Liver (tissue), 8 donors: ENCODE measurements at regions not wholly inside any gene's neighbourhood (a gene's known extent, or its start where the extent isn't known, plus 50 kb on each side); places are given as distances from the start of the nearest gene placed in this dataset.

Source experiments
- DNase-seq: peaks from one replicate; pipeline ENCODE4 v3.0.0-alpha.2; 2017; ENCODE audit warnings: low spot score
- H3K27ac ChIP-seq, 2 donors: one replicate each; pipeline ENCODE4 v1.7.0; 2013; ENCODE audit warnings: inconsistent platforms in 2 of 2, low read length in 2 of 2, control low read depth in 1 of 2, low read depth in 1 of 2, mild to moderate bottlenecking in 1 of 2
- H3K27me3 ChIP-seq, 4 donors: one replicate each; pipeline versions ENCODE4 v1.6.1 to v1.7.0; 2013; ENCODE audit warnings: low read length in 3 of 4, inconsistent platforms in 1 of 4, mild to moderate bottlenecking in 1 of 4, moderate library complexity in 1 of 4; ENCODE audit not compliant: control insufficient read depth in 4 of 4, insufficient read depth in 4 of 4
- H3K36me3 ChIP-seq, 4 donors: one replicate each; pipeline versions ENCODE4 v1.6.1 to v1.7.0; 2013; ENCODE audit warnings: low read length in 3 of 4, mild to moderate bottlenecking in 3 of 4, low read depth in 1 of 4, moderate library complexity in 1 of 4; ENCODE audit not compliant: control insufficient read depth in 4 of 4, insufficient read depth in 3 of 4
- H3K4me1 ChIP-seq, 4 donors: one replicate each; pipeline versions ENCODE4 v1.6.1 to v1.7.0; 2013; ENCODE audit warnings: low read length in 3 of 4, mild to moderate bottlenecking in 3 of 4, moderate library complexity in 1 of 4; ENCODE audit not compliant: control insufficient read depth in 4 of 4, insufficient read depth in 4 of 4
- H3K4me3 ChIP-seq, 3 donors: one replicate each; pipeline versions ENCODE4 v1.6.1 to v1.7.0; 2013; ENCODE audit warnings: low read length in 3 of 3, control low read depth in 1 of 3, low read depth in 1 of 3, mild to moderate bottlenecking in 1 of 3
- H3K9ac ChIP-seq, 2 donors: one replicate each; pipeline ENCODE4 v1.7.0; 2013; ENCODE audit warnings: low read length in 2 of 2, mild to moderate bottlenecking in 2 of 2, moderate library complexity in 2 of 2, control low read depth in 1 of 2, low read depth in 1 of 2
- H3K9me3 ChIP-seq, 4 donors: one replicate each; pipeline versions ENCODE4 v1.6.1 to v1.7.0; 2013; ENCODE audit warnings: low read length in 3 of 4; ENCODE audit not compliant: control insufficient read depth in 4 of 4
- ATF3 ChIP-seq: IDR thresholded peaks from 2 replicates; pipeline ENCODE4 v1.6.1; 2016; ENCODE audit warnings: antibody characterized with exemption
- CTCF ChIP-seq: fragments of 150-350 bp; IDR thresholded peaks from 2 replicates; pipeline ENCODE4 v1.5.1; 2017; ENCODE audit warnings: improper control_type of control experiment, low read depth, low read length; ENCODE audit not compliant: missing input control
- EGR1 ChIP-seq, 2 donors: IDR thresholded peaks; 2 replicates each; pipeline ENCODE4 v1.6.1; 2016 to 2018; ENCODE audit warnings: antibody characterized with exemption in 2 of 2, low read depth in 2 of 2
- FOXA1 ChIP-seq: IDR thresholded peaks from 2 replicates; pipeline ENCODE4 v1.6.1; 2016; ENCODE audit warnings: antibody characterized with exemption
- FOXA2 ChIP-seq: IDR thresholded peaks from 2 replicates; pipeline ENCODE4 v1.6.1; 2016; ENCODE audit warnings: antibody characterized with exemption
- GABPA ChIP-seq, 2 donors: IDR thresholded peaks in 1 of 2; conservative IDR thresholded peaks in 1 of 2; 2 replicates each; pipeline ENCODE4 v1.6.1; 2016; ENCODE audit warnings: antibody characterized with exemption in 2 of 2, mild to moderate bottlenecking in 1 of 2, moderate library complexity in 1 of 2
- HNF4A ChIP-seq, 2 donors: conservative IDR thresholded peaks; 2 replicates each; pipeline ENCODE4 v1.6.1; 2016; ENCODE audit warnings: antibody characterized with exemption in 2 of 2, mild to moderate bottlenecking in 2 of 2
- HNF4G ChIP-seq: IDR thresholded peaks from 2 replicates; pipeline ENCODE4 v1.6.1; 2016; ENCODE audit warnings: antibody characterized with exemption
- JUND ChIP-seq, 2 donors: IDR thresholded peaks; 2 replicates each; pipeline ENCODE4 v1.6.1; 2016; ENCODE audit warnings: antibody characterized with exemption in 2 of 2
- NR2F2 ChIP-seq: IDR thresholded peaks from 2 replicates; pipeline ENCODE4 v1.6.1; 2016; ENCODE audit warnings: antibody characterized with exemption
- RAD21 ChIP-seq, 2 donors: IDR thresholded peaks; 2 replicates each; pipeline ENCODE4 v1.6.1; 2016; ENCODE audit warnings: antibody characterized with exemption in 2 of 2, mild to moderate bottlenecking in 2 of 2
- REST ChIP-seq: IDR thresholded peaks from 2 replicates; pipeline ENCODE4 v1.6.1; 2016; ENCODE audit warnings: antibody characterized with exemption, mild to moderate bottlenecking
- SP1 ChIP-seq: IDR thresholded peaks from 2 replicates; pipeline ENCODE4 v1.6.1; 2018; ENCODE audit warnings: antibody characterized with exemption, mild to moderate bottlenecking
- TAF1 ChIP-seq: conservative IDR thresholded peaks from 2 replicates; pipeline ENCODE4 v1.6.1; 2016; ENCODE audit warnings: antibody characterized with exemption, mild to moderate bottlenecking
- YY1 ChIP-seq: IDR thresholded peaks from 2 replicates; pipeline ENCODE4 v1.6.1; 2016; ENCODE audit warnings: antibody characterized with exemption, mild to moderate bottlenecking
- WGBS: extraction: QIAGEN DNeasy Blood & Tissue Kit; methylation state at CpG from one replicate; pipeline ENCODE4 v1.1.7; 2013; 5-methylcytosine and 5-hydroxymethylcytosine counted together
- TF ChIP-seq, protein P1 (sequence below): IDR thresholded peaks from 2 replicates; pipeline ENCODE4 v1.6.1; 2016; ENCODE audit warnings: antibody characterized with exemption
- donor health status: healthy.
- donor health status: healthy.
- donor health status: healthy.
- donor health status: healthy.
- donor health status: healthy.

DNA sequence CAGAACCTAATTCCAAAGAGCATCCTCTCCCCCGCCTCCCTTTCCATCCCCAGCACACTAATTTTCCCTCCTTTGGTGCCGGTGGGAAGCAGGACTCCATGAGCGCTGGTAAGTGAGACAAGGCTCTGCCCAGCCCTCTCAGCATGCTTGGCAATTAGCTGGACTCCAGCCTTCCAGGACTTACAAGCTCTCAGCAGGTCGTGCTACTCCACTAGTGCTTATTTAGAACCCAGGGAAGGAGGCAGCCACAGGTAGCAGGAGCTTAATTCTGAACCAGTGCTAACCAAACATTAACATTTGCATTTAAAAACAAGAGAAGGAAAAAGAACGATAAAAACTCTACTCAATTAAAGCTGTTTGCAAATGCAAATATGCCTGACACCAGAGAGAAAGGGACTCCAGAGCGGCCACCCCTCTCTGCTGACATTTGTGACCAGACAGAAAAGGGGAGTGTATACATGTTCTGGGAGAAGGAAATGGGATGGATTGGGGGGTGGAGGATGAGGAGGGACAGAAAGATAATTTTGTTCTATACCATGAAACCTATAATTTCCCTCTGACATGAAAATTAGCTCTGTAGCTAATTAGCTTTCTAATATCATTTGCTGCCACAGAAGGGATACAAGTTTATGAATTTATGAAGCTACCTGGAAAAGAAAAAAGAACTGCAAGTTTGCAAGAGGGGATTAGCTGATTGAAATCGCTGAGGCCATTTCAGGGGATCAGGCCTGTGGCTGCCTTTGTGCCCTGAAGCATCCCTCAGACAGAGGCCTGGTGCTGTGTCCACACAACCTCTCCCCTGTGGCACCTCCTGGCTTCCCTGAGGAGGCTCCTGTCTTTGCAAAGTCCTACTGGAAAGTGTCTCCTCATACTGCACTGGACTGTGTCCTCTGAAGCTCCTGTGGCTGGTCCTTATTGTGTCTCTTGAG is 266.3 kb downstream of the SEC61B start:
- TF ChIP-seq RAD21 (IDR thresholded peaks at IDR 0.05) (no peak), NR2F2 (no peak), ATF3 (no peak), JUND (IDR thresholded peaks at IDR 0.05) (no peak), TAF1 (no peak)
- DNase-seq: no peak
- H3K9ac ChIP-seq: no peak overlapping the region
- H3K36me3 ChIP-seq: no peaks in the 10 kb centered on the region
- no peaks in the 10 kb centered on the region for H3K4me1 ChIP-seq
- no peak overlapping the region for H3K4me3 ChIP-seq
- H3K9me3 ChIP-seq: no peaks in the 10 kb centered on the region
- H3K27ac ChIP-seq: no peak overlapping the region
- H3K27me3 ChIP-seq: no peaks in the 10 kb centered on the region
- 70% methylated on average over 7 of the region's 7 CpGs for WGBS

- H3K9me3 ChIP-seq: no peaks in the 10 kb centered on the region
- H3K9ac ChIP-seq: no peak overlapping the region
- H3K4me1 ChIP-seq: no peaks in the 10 kb centered on the region
- no peak for TF ChIP-seq GABPA (IDR thresholded peaks at IDR 0.05 in 1 of 2, conservative IDR thresholded peaks at IDR 0.05 in 1 of 2)
- TF ChIP-seq EGR1 (IDR thresholded peaks at IDR 0.05; ENCODE audit: low read depth in 2 of 2): no peak
- TF ChIP-seq ATF3: no peak
- no peaks in the 10 kb centered on the region for H3K36me3 ChIP-seq
- no peak overlapping the region for H3K27ac ChIP-seq
- H3K27me3 ChIP-seq: no peaks in the 10 kb centered on the region
- H3K4me3 ChIP-seq: no peak overlapping the region
- no peak for DNase-seq
Observed at GRCh38 chr9:99489060-99489413, 267.0 kb downstream of the SEC61B start.

DNA sequence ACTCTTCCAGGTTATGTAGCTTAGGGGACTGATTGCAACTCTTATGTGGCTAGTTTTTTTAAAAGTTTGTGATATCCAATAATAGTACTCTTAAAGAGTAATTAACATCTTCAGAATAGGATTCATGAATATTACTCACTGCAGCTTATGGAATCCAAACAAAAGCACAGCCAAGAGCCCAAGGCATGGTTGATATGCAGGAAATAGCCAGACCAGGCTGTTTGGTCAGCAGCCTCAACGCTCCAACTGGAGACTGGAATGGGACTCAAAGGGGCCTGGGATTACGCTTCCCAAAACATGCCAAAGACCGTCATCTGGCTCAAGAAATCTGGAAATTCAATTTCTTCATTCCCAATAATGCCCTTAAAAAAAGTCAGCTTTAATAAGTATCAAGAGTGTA is 268.6 kb downstream of the SEC61B start:
- no peak overlapping the region for H3K27ac ChIP-seq
- H3K4me3 ChIP-seq: no peak overlapping the region
- H3K27me3 ChIP-seq: no peaks in the 10 kb centered on the region
- no peaks in the 10 kb centered on the region for H3K4me1 ChIP-seq
- TF ChIP-seq, protein P1, sequence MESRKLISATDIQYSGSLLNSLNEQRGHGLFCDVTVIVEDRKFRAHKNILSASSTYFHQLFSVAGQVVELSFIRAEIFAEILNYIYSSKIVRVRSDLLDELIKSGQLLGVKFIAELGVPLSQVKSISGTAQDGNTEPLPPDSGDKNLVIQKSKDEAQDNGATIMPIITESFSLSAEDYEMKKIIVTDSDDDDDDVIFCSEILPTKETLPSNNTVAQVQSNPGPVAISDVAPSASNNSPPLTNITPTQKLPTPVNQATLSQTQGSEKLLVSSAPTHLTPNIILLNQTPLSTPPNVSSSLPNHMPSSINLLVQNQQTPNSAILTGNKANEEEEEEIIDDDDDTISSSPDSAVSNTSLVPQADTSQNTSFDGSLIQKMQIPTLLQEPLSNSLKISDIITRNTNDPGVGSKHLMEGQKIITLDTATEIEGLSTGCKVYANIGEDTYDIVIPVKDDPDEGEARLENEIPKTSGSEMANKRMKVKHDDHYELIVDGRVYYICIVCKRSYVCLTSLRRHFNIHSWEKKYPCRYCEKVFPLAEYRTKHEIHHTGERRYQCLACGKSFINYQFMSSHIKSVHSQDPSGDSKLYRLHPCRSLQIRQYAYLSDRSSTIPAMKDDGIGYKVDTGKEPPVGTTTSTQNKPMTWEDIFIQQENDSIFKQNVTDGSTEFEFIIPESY: no peak
- TF ChIP-seq GABPA (IDR thresholded peaks at IDR 0.05 in 1 of 2, conservative IDR thresholded peaks at IDR 0.05 in 1 of 2): no peak
- no peak for TF ChIP-seq SP1
- TF ChIP-seq REST: no peak
- TF ChIP-seq FOXA1: no peak
- TF ChIP-seq JUND (IDR thresholded peaks at IDR 0.05): no peak
- TF ChIP-seq YY1: no peak
- no peak for TF ChIP-seq HNF4A (conservative IDR thresholded peaks at IDR 0.05)
- no peak for TF ChIP-seq TAF1
- no peak for TF ChIP-seq FOXA2
- no peak for TF ChIP-seq RAD21 (IDR thresholded peaks at IDR 0.05)
- no peak for TF ChIP-seq CTCF
- TF ChIP-seq EGR1 (IDR thresholded peaks at IDR 0.05; ENCODE audit: low read depth in 2 of 2): no peak
- TF ChIP-seq NR2F2: no peak
- no peak for TF ChIP-seq HNF4G
- no peaks in the 10 kb centered on the region for H3K36me3 ChIP-seq
- H3K9ac ChIP-seq: no peak overlapping the region
- H3K9me3 ChIP-seq: no peaks in the 10 kb centered on the region
- WGBS: 59% methylated on average over 3 of the region's 3 CpGs
- DNase-seq: no peak
